Liver (tissue), 8 donors: ENCODE measurements at regions not wholly inside any gene's neighbourhood (a gene's known extent, or its start where the extent isn't known, plus 50 kb on each side); places are given as distances from the start of the nearest gene placed in this dataset.

Experiments
- DNase-seq: peaks from one replicate; pipeline ENCODE4 v3.0.0-alpha.2; 2017; ENCODE audit warnings: low spot score
- H3K27ac ChIP-seq, 2 donors: one replicate each; pipeline ENCODE4 v1.7.0; 2013; ENCODE audit warnings: inconsistent platforms in 2 of 2, low read length in 2 of 2, control low read depth in 1 of 2, low read depth in 1 of 2, mild to moderate bottlenecking in 1 of 2
- H3K27me3 ChIP-seq, 4 donors: one replicate each; pipeline versions ENCODE4 v1.6.1 to v1.7.0; 2013; ENCODE audit warnings: low read length in 3 of 4, inconsistent platforms in 1 of 4, mild to moderate bottlenecking in 1 of 4, moderate library complexity in 1 of 4; ENCODE audit not compliant: control insufficient read depth in 4 of 4, insufficient read depth in 4 of 4
- H3K36me3 ChIP-seq, 4 donors: one replicate each; pipeline versions ENCODE4 v1.6.1 to v1.7.0; 2013; ENCODE audit warnings: low read length in 3 of 4, mild to moderate bottlenecking in 3 of 4, low read depth in 1 of 4, moderate library complexity in 1 of 4; ENCODE audit not compliant: control insufficient read depth in 4 of 4, insufficient read depth in 3 of 4
- H3K4me1 ChIP-seq, 4 donors: one replicate each; pipeline versions ENCODE4 v1.6.1 to v1.7.0; 2013; ENCODE audit warnings: low read length in 3 of 4, mild to moderate bottlenecking in 3 of 4, moderate library complexity in 1 of 4; ENCODE audit not compliant: control insufficient read depth in 4 of 4, insufficient read depth in 4 of 4
- H3K4me3 ChIP-seq, 3 donors: one replicate each; pipeline versions ENCODE4 v1.6.1 to v1.7.0; 2013; ENCODE audit warnings: low read length in 3 of 3, control low read depth in 1 of 3, low read depth in 1 of 3, mild to moderate bottlenecking in 1 of 3
- H3K9ac ChIP-seq, 2 donors: one replicate each; pipeline ENCODE4 v1.7.0; 2013; ENCODE audit warnings: low read length in 2 of 2, mild to moderate bottlenecking in 2 of 2, moderate library complexity in 2 of 2, control low read depth in 1 of 2, low read depth in 1 of 2
- H3K9me3 ChIP-seq, 4 donors: one replicate each; pipeline versions ENCODE4 v1.6.1 to v1.7.0; 2013; ENCODE audit warnings: low read length in 3 of 4; ENCODE audit not compliant: control insufficient read depth in 4 of 4
- EGR1 ChIP-seq, 2 donors: IDR thresholded peaks; 2 replicates each; pipeline ENCODE4 v1.6.1; 2016 to 2018; ENCODE audit warnings: antibody characterized with exemption in 2 of 2, low read depth in 2 of 2
- FOXA2 ChIP-seq: IDR thresholded peaks from 2 replicates; pipeline ENCODE4 v1.6.1; 2016; ENCODE audit warnings: antibody characterized with exemption
- GABPA ChIP-seq, 2 donors: IDR thresholded peaks in 1 of 2; conservative IDR thresholded peaks in 1 of 2; 2 replicates each; pipeline ENCODE4 v1.6.1; 2016; ENCODE audit warnings: antibody characterized with exemption in 2 of 2, mild to moderate bottlenecking in 1 of 2, moderate library complexity in 1 of 2
- HNF4A ChIP-seq, 2 donors: conservative IDR thresholded peaks; 2 replicates each; pipeline ENCODE4 v1.6.1; 2016; ENCODE audit warnings: antibody characterized with exemption in 2 of 2, mild to moderate bottlenecking in 2 of 2
- HNF4G ChIP-seq: IDR thresholded peaks from 2 replicates; pipeline ENCODE4 v1.6.1; 2016; ENCODE audit warnings: antibody characterized with exemption
- JUND ChIP-seq, 2 donors: IDR thresholded peaks; 2 replicates each; pipeline ENCODE4 v1.6.1; 2016; ENCODE audit warnings: antibody characterized with exemption in 2 of 2
- RAD21 ChIP-seq, 2 donors: IDR thresholded peaks; 2 replicates each; pipeline ENCODE4 v1.6.1; 2016; ENCODE audit warnings: antibody characterized with exemption in 2 of 2, mild to moderate bottlenecking in 2 of 2
- RXRA ChIP-seq, 2 donors: IDR thresholded peaks; 2 replicates each; pipeline ENCODE4 v1.6.1; 2017 to 2018; ENCODE audit warnings: antibody characterized with exemption in 2 of 2, mild to moderate bottlenecking in 1 of 2
- SP1 ChIP-seq: IDR thresholded peaks from 2 replicates; pipeline ENCODE4 v1.6.1; 2018; ENCODE audit warnings: antibody characterized with exemption, mild to moderate bottlenecking
- TAF1 ChIP-seq: conservative IDR thresholded peaks from 2 replicates; pipeline ENCODE4 v1.6.1; 2016; ENCODE audit warnings: antibody characterized with exemption, mild to moderate bottlenecking
- YY1 ChIP-seq: IDR thresholded peaks from 2 replicates; pipeline ENCODE4 v1.6.1; 2016; ENCODE audit warnings: antibody characterized with exemption, mild to moderate bottlenecking
- WGBS: extraction: QIAGEN DNeasy Blood & Tissue Kit; methylation state at CpG from one replicate; pipeline ENCODE4 v1.1.7; 2013; 5-methylcytosine and 5-hydroxymethylcytosine counted together
- TF ChIP-seq, protein P1 (sequence below): IDR thresholded peaks from 2 replicates; pipeline ENCODE4 v1.6.1; 2016; ENCODE audit warnings: antibody characterized with exemption, mild to moderate bottlenecking
- TF ChIP-seq, protein P2 (sequence below): IDR thresholded peaks from 2 replicates; pipeline ENCODE4 v1.6.1; 2016; ENCODE audit warnings: antibody characterized with exemption
- TF ChIP-seq, protein P3 (sequence below): IDR thresholded peaks from 2 replicates; pipeline ENCODE4 v1.6.1; 2016; ENCODE audit warnings: antibody characterized with exemption
- TF ChIP-seq, protein P4 (sequence below): IDR thresholded peaks from 2 replicates; pipeline ENCODE4 v1.6.1; 2016; ENCODE audit warnings: antibody characterized with exemption
- TF ChIP-seq, protein P5 (sequence below): fragments of 150-350 bp; IDR thresholded peaks from 2 replicates; pipeline ENCODE4 v1.5.1; 2017; ENCODE audit warnings: improper control_type of control experiment, low read depth, low read length; ENCODE audit not compliant: missing input control
- donor health status: healthy.
- donor health status: healthy.
- donor health status: healthy.
- donor health status: healthy.
- donor health status: healthy.

DNA sequence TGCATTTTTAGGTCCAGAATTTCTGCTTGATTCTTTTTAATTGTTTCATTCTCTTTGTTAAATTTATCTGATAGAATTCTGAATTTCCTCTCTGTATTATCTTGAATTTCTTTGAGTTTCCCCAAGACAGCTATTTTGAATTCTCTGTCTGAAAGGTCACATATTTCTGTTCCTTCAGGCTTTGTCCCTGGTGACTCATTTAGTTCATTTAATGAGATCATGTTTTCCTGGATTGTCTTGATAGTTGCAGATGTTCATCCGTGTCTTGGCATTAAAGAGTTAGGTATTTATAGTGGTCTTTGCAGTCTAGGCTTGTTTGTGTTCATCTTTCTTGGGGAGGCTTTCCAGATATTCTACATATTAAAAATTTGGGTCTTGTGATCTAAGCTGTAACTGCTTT, 694.8 kb upstream of the CCDC179 start:
- H3K27ac ChIP-seq = no peak overlapping the region
- H3K36me3 ChIP-seq = no peaks in the 10 kb centered on the region
- no peak overlapping the region for H3K4me3 ChIP-seq
- no peaks in the 10 kb centered on the region for H3K27me3 ChIP-seq
- TF ChIP-seq EGR1 (IDR thresholded peaks at IDR 0.05; ENCODE audit: low read depth in 2 of 2) (no peak), YY1 (no peak), RAD21 (IDR thresholded peaks at IDR 0.05) (no peak), RXRA (IDR thresholded peaks at IDR 0.05) (no peak), SP1 (no peak), TAF1 (no peak), GABPA (IDR thresholded peaks at IDR 0.05 in 1 of 2, conservative IDR thresholded peaks at IDR 0.05 in 1 of 2) (no peak), FOXA2 (no peak), HNF4A (conservative IDR thresholded peaks at IDR 0.05) (no peak), JUND (IDR thresholded peaks at IDR 0.05) (no peak), HNF4G (no peak)
- TF ChIP-seq, protein P1, sequence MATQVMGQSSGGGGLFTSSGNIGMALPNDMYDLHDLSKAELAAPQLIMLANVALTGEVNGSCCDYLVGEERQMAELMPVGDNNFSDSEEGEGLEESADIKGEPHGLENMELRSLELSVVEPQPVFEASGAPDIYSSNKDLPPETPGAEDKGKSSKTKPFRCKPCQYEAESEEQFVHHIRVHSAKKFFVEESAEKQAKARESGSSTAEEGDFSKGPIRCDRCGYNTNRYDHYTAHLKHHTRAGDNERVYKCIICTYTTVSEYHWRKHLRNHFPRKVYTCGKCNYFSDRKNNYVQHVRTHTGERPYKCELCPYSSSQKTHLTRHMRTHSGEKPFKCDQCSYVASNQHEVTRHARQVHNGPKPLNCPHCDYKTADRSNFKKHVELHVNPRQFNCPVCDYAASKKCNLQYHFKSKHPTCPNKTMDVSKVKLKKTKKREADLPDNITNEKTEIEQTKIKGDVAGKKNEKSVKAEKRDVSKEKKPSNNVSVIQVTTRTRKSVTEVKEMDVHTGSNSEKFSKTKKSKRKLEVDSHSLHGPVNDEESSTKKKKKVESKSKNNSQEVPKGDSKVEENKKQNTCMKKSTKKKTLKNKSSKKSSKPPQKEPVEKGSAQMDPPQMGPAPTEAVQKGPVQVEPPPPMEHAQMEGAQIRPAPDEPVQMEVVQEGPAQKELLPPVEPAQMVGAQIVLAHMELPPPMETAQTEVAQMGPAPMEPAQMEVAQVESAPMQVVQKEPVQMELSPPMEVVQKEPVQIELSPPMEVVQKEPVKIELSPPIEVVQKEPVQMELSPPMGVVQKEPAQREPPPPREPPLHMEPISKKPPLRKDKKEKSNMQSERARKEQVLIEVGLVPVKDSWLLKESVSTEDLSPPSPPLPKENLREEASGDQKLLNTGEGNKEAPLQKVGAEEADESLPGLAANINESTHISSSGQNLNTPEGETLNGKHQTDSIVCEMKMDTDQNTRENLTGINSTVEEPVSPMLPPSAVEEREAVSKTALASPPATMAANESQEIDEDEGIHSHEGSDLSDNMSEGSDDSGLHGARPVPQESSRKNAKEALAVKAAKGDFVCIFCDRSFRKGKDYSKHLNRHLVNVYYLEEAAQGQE = no peak
- TF ChIP-seq, protein P2, sequence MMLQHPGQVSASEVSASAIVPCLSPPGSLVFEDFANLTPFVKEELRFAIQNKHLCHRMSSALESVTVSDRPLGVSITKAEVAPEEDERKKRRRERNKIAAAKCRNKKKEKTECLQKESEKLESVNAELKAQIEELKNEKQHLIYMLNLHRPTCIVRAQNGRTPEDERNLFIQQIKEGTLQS = no peak
- TF ChIP-seq, protein P3, sequence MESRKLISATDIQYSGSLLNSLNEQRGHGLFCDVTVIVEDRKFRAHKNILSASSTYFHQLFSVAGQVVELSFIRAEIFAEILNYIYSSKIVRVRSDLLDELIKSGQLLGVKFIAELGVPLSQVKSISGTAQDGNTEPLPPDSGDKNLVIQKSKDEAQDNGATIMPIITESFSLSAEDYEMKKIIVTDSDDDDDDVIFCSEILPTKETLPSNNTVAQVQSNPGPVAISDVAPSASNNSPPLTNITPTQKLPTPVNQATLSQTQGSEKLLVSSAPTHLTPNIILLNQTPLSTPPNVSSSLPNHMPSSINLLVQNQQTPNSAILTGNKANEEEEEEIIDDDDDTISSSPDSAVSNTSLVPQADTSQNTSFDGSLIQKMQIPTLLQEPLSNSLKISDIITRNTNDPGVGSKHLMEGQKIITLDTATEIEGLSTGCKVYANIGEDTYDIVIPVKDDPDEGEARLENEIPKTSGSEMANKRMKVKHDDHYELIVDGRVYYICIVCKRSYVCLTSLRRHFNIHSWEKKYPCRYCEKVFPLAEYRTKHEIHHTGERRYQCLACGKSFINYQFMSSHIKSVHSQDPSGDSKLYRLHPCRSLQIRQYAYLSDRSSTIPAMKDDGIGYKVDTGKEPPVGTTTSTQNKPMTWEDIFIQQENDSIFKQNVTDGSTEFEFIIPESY = no peak
- TF ChIP-seq, protein P4, sequence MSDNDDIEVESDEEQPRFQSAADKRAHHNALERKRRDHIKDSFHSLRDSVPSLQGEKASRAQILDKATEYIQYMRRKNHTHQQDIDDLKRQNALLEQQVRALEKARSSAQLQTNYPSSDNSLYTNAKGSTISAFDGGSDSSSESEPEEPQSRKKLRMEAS = no peak
- TF ChIP-seq, protein P5, sequence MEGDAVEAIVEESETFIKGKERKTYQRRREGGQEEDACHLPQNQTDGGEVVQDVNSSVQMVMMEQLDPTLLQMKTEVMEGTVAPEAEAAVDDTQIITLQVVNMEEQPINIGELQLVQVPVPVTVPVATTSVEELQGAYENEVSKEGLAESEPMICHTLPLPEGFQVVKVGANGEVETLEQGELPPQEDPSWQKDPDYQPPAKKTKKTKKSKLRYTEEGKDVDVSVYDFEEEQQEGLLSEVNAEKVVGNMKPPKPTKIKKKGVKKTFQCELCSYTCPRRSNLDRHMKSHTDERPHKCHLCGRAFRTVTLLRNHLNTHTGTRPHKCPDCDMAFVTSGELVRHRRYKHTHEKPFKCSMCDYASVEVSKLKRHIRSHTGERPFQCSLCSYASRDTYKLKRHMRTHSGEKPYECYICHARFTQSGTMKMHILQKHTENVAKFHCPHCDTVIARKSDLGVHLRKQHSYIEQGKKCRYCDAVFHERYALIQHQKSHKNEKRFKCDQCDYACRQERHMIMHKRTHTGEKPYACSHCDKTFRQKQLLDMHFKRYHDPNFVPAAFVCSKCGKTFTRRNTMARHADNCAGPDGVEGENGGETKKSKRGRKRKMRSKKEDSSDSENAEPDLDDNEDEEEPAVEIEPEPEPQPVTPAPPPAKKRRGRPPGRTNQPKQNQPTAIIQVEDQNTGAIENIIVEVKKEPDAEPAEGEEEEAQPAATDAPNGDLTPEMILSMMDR = no peak
- no peaks in the 10 kb centered on the region for H3K9me3 ChIP-seq
- WGBS = 89% methylated on average over 1 of the region's 1 CpG
- no peaks in the 10 kb centered on the region for H3K4me1 ChIP-seq
- no peak for DNase-seq
- H3K9ac ChIP-seq = no peak overlapping the region
